H1 (cell line): ENCODE measurements at regions not wholly inside any gene's neighbourhood (a gene's known extent, or its start where the extent isn't known, plus 50 kb on each side); places are given as distances from the start of the nearest gene placed in this dataset.

Experiments
- CTCF ChIA-PET: fragments of 300-600 bp; sonication (Branson Sonifier 250); formaldehyde crosslinking; loops from one replicate; lab custom pipeline; 2021; ENCODE audit not compliant: partially characterized antibody; lab: Charles Lee
- POLR2A ChIA-PET: fragments of 300-600 bp; sonication (Branson Sonifier 250); formaldehyde crosslinking; loops from one replicate; lab custom pipeline; 2021; ENCODE audit warnings: inconsistent platforms; ENCODE audit not compliant: partially characterized antibody; lab: Charles Lee
- DNase-seq, 2 experiments: peaks; one replicate each; pipeline versions ENCODE4 v3.0.0 to v3.0.0-alpha.2; 2010 to 2022; ENCODE audit warnings: low spot score in 2 of 2, low read depth in 1 of 2, mixed read lengths in 1 of 2
- FAIRE-seq: peaks from 2 replicates; lab custom pipeline; 2011; peaks lifted over from hg19 to GRCh38; lab: Jason Lieb, UNC
- H2AFZ ChIP-seq: 2 replicates; pipeline ENCODE4 v1.8.1; 2012; ENCODE audit warnings: low read length, inconsistent platforms
- H2AK5ac ChIP-seq: 2 replicates; pipeline ENCODE4 v1.6.1; 2013; ENCODE audit warnings: low read depth, low read length
- H2BK120ac ChIP-seq: replicated peaks from 2 replicates; pipeline ENCODE3; 2013; ENCODE audit warnings: low read depth, low read length, inconsistent platforms
- H2BK12ac ChIP-seq: 2 replicates; pipeline ENCODE4 v1.6.1; 2013; ENCODE audit warnings: low read depth, low read length
- H2BK15ac ChIP-seq: 2 replicates; pipeline ENCODE4 v1.6.1; 2013; ENCODE audit warnings: low read length
- H2BK20ac ChIP-seq: 2 replicates; pipeline ENCODE4 v1.6.1; 2013; ENCODE audit warnings: low read length
- H2BK5ac ChIP-seq: 2 replicates; pipeline ENCODE4 v1.6.1; 2013; ENCODE audit warnings: low read depth, low read length
- H3K14ac ChIP-seq: 2 replicates; pipeline ENCODE4 v1.6.1; 2013; ENCODE audit warnings: inconsistent platforms; ENCODE audit not compliant: insufficient read length
- H3K18ac ChIP-seq: 2 replicates; pipeline ENCODE4 v1.6.1; 2013; ENCODE audit warnings: low read length; ENCODE audit errors: extremely low read depth
- H3K23ac ChIP-seq: 2 replicates; pipeline ENCODE4 v1.6.1; 2013; ENCODE audit warnings: inconsistent platforms; ENCODE audit not compliant: insufficient read length
- H3K23me2 ChIP-seq: 2 replicates; pipeline ENCODE4 v1.6.1; 2013; ENCODE audit warnings: low read depth, low read length
- H3K27ac ChIP-seq: 2 replicates; pipeline ENCODE4 v1.6.1; 2011; ENCODE audit warnings: low read depth, low read length, inconsistent platforms
- H3K27me3 ChIP-seq, 4 experiments: replicated peaks in 1 of 4; 1 replicate in 1 of 4; 2 replicates in 3 of 4; pipeline versions ENCODE4 v1.6.1 to v1.8.1; 2011 to 2013; ENCODE audit warnings: low read length in 3 of 4, mild to moderate bottlenecking in 3 of 4, inconsistent platforms in 2 of 4, mixed read lengths in 2 of 4, moderate library complexity in 1 of 4; ENCODE audit not compliant: control insufficient read depth in 3 of 4, insufficient read depth in 3 of 4; ENCODE audit errors: extremely low read depth in 1 of 4
- H3K36me3 ChIP-seq, 4 experiments: 2 replicates each; pipeline versions ENCODE4 v1.6.1 to v1.8.1; 2011 to 2013; ENCODE audit warnings: mild to moderate bottlenecking in 4 of 4, low read length in 3 of 4, moderate library complexity in 2 of 4, control low read depth in 1 of 4, inconsistent platforms in 1 of 4; ENCODE audit not compliant: insufficient read depth in 4 of 4, control insufficient read depth in 2 of 4
- H3K4ac ChIP-seq: replicated peaks from 2 replicates; pipeline ENCODE3; 2013; ENCODE audit warnings: low read length, low read depth, mixed read lengths, inconsistent platforms; ENCODE audit not compliant: insufficient read length
- H3K4me1 ChIP-seq, 4 experiments: replicated peaks in 1 of 4; 1 replicate in 1 of 4; 2 replicates in 3 of 4; pipeline versions ENCODE4 v1.6.1 to v1.8.1; 2011 to 2013; ENCODE audit warnings: low read length in 3 of 4, inconsistent platforms in 2 of 4, mixed read lengths in 1 of 4; ENCODE audit not compliant: insufficient read depth in 4 of 4, control insufficient read depth in 3 of 4
- H3K4me2 ChIP-seq, 2 experiments: 2 replicates each; pipeline versions ENCODE4 v1.6.1 to v1.8.1; 2011 to 2013; ENCODE audit warnings: low read depth in 2 of 2, low read length in 2 of 2, control low read depth in 1 of 2, inconsistent platforms in 1 of 2, mild to moderate bottlenecking in 1 of 2; ENCODE audit not compliant: insufficient read depth in 1 of 2
- H3K4me3 ChIP-seq, 4 experiments: fragments of 200-600, 300-600 bp in 1 of 4; sonication (generic), shearing (Covaris generic), sonication (Bioruptor Twin) in 1 of 4; 2 replicates each; pipeline versions ENCODE4 v1.5.1 to v1.8.1; 2011 to 2016; ENCODE audit warnings: low read length in 4 of 4, low read depth in 3 of 4, control low read depth in 2 of 4, inconsistent platforms in 2 of 4, mild to moderate bottlenecking in 2 of 4, mixed read lengths in 1 of 4, moderate library complexity in 1 of 4; ENCODE audit not compliant: insufficient read depth in 2 of 4; ENCODE audit errors: extremely low read depth in 1 of 4
- H3K56ac ChIP-seq: replicated peaks from 2 replicates; pipeline ENCODE3; 2013; ENCODE audit warnings: low read depth, mild to moderate bottlenecking, mixed read lengths, low read length, inconsistent platforms; ENCODE audit not compliant: insufficient read length
- H3K79me1 ChIP-seq: 2 replicates; pipeline ENCODE4 v1.6.1; 2013; ENCODE audit warnings: low read depth, low read length, control low read depth
- H3K79me2 ChIP-seq, 2 experiments: 2 replicates each; pipeline versions ENCODE4 v1.6.1 to v1.8.1; 2012 to 2013; ENCODE audit warnings: low read length in 2 of 2, mild to moderate bottlenecking in 2 of 2, inconsistent platforms in 1 of 2; ENCODE audit not compliant: insufficient read depth in 2 of 2, control insufficient read depth in 1 of 2
- H3K9ac ChIP-seq, 4 experiments: replicated peaks in 1 of 4; 1 replicate in 1 of 4; 2 replicates in 3 of 4; pipeline versions ENCODE4 v1.6.1 to v1.8.1; 2011 to 2013; ENCODE audit warnings: low read depth in 3 of 4, low read length in 3 of 4, control low read depth in 2 of 4, mild to moderate bottlenecking in 2 of 4, moderate library complexity in 2 of 4, inconsistent platforms in 1 of 4; ENCODE audit errors: extremely low read depth in 1 of 4
- H3K9me3 ChIP-seq, 2 experiments: 2 replicates each; pipeline versions ENCODE4 v1.6.1 to v1.8.1; 2012 to 2013; ENCODE audit warnings: mild to moderate bottlenecking in 2 of 2, moderate library complexity in 2 of 2, control low read depth in 1 of 2, inconsistent platforms in 1 of 2, low read depth in 1 of 2, low read length in 1 of 2, mixed read lengths in 1 of 2; ENCODE audit not compliant: insufficient read depth in 2 of 2
- H4K20me1 ChIP-seq, 2 experiments: replicated peaks in 1 of 2; 2 replicates each; pipeline versions ENCODE3 to v1.8.1; 2011 to 2013; ENCODE audit warnings: inconsistent platforms in 2 of 2, low read length in 2 of 2, mild to moderate bottlenecking in 1 of 2; ENCODE audit not compliant: insufficient read depth in 2 of 2, control insufficient read depth in 1 of 2
- H4K5ac ChIP-seq: 2 replicates; pipeline ENCODE4 v1.6.1; 2013; ENCODE audit warnings: low read length, low read depth, mixed read lengths, inconsistent platforms; ENCODE audit not compliant: insufficient read length
- H4K8ac ChIP-seq: 2 replicates; pipeline ENCODE4 v1.8.0; 2013; ENCODE audit warnings: mild to moderate bottlenecking, moderate library complexity, low read length, inconsistent platforms; ENCODE audit not compliant: insufficient read depth; ENCODE audit errors: extremely low read depth
- H4K91ac ChIP-seq: replicated peaks from 2 replicates; pipeline ENCODE3; 2013; ENCODE audit warnings: low read length, mixed read lengths, inconsistent platforms; ENCODE audit not compliant: insufficient read length
- CREB1 ChIP-seq: IDR thresholded peaks from 2 replicates; pipeline ENCODE4 v1.6.1; 2012; ENCODE audit warnings: inconsistent platforms
- FOSL1 ChIP-seq: IDR thresholded peaks from 2 replicates; pipeline ENCODE4 v1.6.1; 2011; ENCODE audit warnings: mild to moderate bottlenecking, low read depth, low read length, moderate library complexity; ENCODE audit not compliant: insufficient read depth
- KDM5A ChIP-seq: fragments of 200-600 bp; IDR thresholded peaks from 2 replicates; pipeline ENCODE4 v1.7.1; 2012; ENCODE audit warnings: mild to moderate bottlenecking, low read length, inconsistent platforms, mixed read lengths
- NRF1 ChIP-seq: IDR thresholded peaks from 2 replicates; pipeline ENCODE4 v1.6.1; 2011; ENCODE audit warnings: mild to moderate bottlenecking, low read depth, low read length, improper control_type of control experiment
- RAD21 ChIP-seq, 2 experiments: IDR thresholded peaks in 1 of 2; conservative IDR thresholded peaks in 1 of 2; 2 replicates each; pipeline ENCODE4 v1.6.1; 2011; ENCODE audit warnings: low read depth in 2 of 2, low read length in 2 of 2, improper control_type of control experiment in 1 of 2, inconsistent platforms in 1 of 2, mild to moderate bottlenecking in 1 of 2, moderate library complexity in 1 of 2
- RFX5 ChIP-seq: IDR thresholded peaks from 2 replicates; pipeline ENCODE4 v1.6.1; 2011; ENCODE audit warnings: low read depth, low read length, improper control_type of control experiment, borderline replicate concordance
- RNF2 ChIP-seq: fragments of 200-900, 300-1000 bp; sonication (generic); IDR thresholded peaks from 2 replicates; pipeline ENCODE4 v1.7.1; 2016; ENCODE audit warnings: borderline replicate concordance, low read depth, mild to moderate bottlenecking, antibody characterized with exemption, low read length; ENCODE audit not compliant: poor library complexity, severe bottlenecking; ENCODE audit errors: missing control alignments
- RXRA ChIP-seq: IDR thresholded peaks from 2 replicates; pipeline ENCODE4 v1.6.1; 2011; ENCODE audit warnings: low read depth, mild to moderate bottlenecking, low read length, moderate library complexity; ENCODE audit not compliant: insufficient read depth
- SIRT6 ChIP-seq: IDR thresholded peaks from one replicate; pipeline ENCODE4 v1.7.1; 2012; ENCODE audit warnings: low read length, inconsistent platforms
- SP1 ChIP-seq: IDR thresholded peaks from 2 replicates; pipeline ENCODE4 v1.6.1; 2011; ENCODE audit warnings: low read depth, low read length
- SUZ12 ChIP-seq: fragments of 200-600 bp; sonication (generic); IDR thresholded peaks from 2 replicates; pipeline ENCODE4 v1.6.1; 2012; ENCODE audit warnings: mild to moderate bottlenecking, inconsistent platforms, low read length, moderate library complexity, mixed read lengths
- TF ChIP-seq, protein P1 (sequence below), 3 experiments: IDR thresholded peaks; 1 replicate in 2 of 3; 2 replicates in 1 of 3; pipeline versions ENCODE4 v1.5.1 to v1.6.1; 2011; ENCODE audit warnings: low read length in 3 of 3, mild to moderate bottlenecking in 3 of 3, inconsistent platforms in 2 of 3, low read depth in 1 of 3, moderate library complexity in 1 of 3; ENCODE audit not compliant: insufficient read depth in 1 of 3; ENCODE audit errors: control extremely low read depth in 1 of 3
- TF ChIP-seq, protein P2 (sequence below): IDR thresholded peaks from 2 replicates; pipeline ENCODE4 v1.6.1; 2012; ENCODE audit warnings: inconsistent platforms

DNA sequence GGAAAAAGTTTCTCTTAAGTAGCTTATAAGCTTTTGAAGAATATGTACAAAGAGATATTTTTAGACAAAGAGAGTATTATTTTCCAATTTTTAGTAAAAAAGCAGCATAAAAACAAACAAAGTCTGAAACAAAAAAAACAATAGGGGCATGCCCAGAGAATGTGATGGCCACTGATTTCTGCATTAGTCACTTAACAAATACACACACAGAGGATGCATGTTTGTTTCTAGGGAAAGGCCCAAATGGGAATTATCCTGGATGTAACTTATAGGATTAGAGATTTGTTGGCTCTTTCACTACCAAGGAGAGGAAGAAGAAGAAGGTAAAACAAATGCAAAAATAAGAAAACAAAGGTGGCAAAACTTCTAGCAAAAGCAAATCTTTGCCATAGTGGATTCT, 95.9 kb upstream of the SCOC start:
- H3K9me3 ChIP-seq = no peaks in the 10 kb centered on the region
- ChIA-PET POLR2A (no interaction called here), CTCF (interaction anchor here (1.3 to 1.9 kb wide), 2 partner anchors 31 to 49 kb away, joined by 5 read pairs; no protein-coding TSS in a partner anchor)
- FAIRE-seq (no peak), DNase-seq (no peak)
- H3K4me1 ChIP-seq = peaks cover 0 to 3% (median 0%) of the 10 kb centered on the region in 4 experiments; a peak in 2 of 7 replicates
- no peak overlapping the region for H2AFZ ChIP-seq
- H4K20me1 ChIP-seq = no peaks in the 10 kb centered on the region
- H3K23ac ChIP-seq = no peak overlapping the region
- H2BK5ac ChIP-seq = no peak overlapping the region
- H3K14ac ChIP-seq = no peak overlapping the region
- H3K79me2 ChIP-seq = no peaks in the 10 kb centered on the region
- H2AK5ac ChIP-seq = no peak overlapping the region
- no peak overlapping the region for H3K18ac ChIP-seq
- H2BK120ac ChIP-seq = no peak overlapping the region
- H3K9ac ChIP-seq = no peak overlapping the region
- H3K4me3 ChIP-seq = no peak overlapping the region
- no peak overlapping the region for H4K91ac ChIP-seq
- no peak overlapping the region for H4K8ac ChIP-seq
- no peaks in the 10 kb centered on the region for H3K36me3 ChIP-seq
- no peak overlapping the region for H3K56ac ChIP-seq
- no peak overlapping the region for H2BK12ac ChIP-seq
- no peak overlapping the region for H2BK15ac ChIP-seq
- H3K4ac ChIP-seq = no peak overlapping the region
- H3K27ac ChIP-seq = no peak overlapping the region
- no peaks in the 10 kb centered on the region for H3K23me2 ChIP-seq
- H3K4me2 ChIP-seq = no peak overlapping the region
- H3K27me3 ChIP-seq = no peaks in the 10 kb centered on the region
- no peaks in the 10 kb centered on the region for H3K79me1 ChIP-seq
- no peak overlapping the region for H2BK20ac ChIP-seq
- H4K5ac ChIP-seq = no peak overlapping the region
- TF ChIP-seq FOSL1 (no peak), KDM5A (no peak), RFX5 (no peak), SIRT6 (no peak), SP1 (no peak), SUZ12 (no peak), RAD21 (IDR thresholded peaks at IDR 0.05 in 1 of 2, conservative IDR thresholded peaks at IDR 0.05 in 1 of 2; ENCODE audit: low read depth in 2 of 2, low read length in 2 of 2) (no peak), RNF2 (no peak), NRF1 (no peak), CREB1 (no peak), RXRA (no peak)
- TF ChIP-seq, protein P1, sequence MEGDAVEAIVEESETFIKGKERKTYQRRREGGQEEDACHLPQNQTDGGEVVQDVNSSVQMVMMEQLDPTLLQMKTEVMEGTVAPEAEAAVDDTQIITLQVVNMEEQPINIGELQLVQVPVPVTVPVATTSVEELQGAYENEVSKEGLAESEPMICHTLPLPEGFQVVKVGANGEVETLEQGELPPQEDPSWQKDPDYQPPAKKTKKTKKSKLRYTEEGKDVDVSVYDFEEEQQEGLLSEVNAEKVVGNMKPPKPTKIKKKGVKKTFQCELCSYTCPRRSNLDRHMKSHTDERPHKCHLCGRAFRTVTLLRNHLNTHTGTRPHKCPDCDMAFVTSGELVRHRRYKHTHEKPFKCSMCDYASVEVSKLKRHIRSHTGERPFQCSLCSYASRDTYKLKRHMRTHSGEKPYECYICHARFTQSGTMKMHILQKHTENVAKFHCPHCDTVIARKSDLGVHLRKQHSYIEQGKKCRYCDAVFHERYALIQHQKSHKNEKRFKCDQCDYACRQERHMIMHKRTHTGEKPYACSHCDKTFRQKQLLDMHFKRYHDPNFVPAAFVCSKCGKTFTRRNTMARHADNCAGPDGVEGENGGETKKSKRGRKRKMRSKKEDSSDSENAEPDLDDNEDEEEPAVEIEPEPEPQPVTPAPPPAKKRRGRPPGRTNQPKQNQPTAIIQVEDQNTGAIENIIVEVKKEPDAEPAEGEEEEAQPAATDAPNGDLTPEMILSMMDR (IDR thresholded peaks at IDR 0.05; ENCODE audit: control extremely low read depth in 1 of 3, insufficient read depth in 1 of 3, low read depth in 1 of 3, low read length in 3 of 3) = no peak
- TF ChIP-seq, protein P2, sequence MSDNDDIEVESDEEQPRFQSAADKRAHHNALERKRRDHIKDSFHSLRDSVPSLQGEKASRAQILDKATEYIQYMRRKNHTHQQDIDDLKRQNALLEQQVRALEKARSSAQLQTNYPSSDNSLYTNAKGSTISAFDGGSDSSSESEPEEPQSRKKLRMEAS = no peak
